ENCODE measurements at regions not wholly inside any gene's neighbourhood (a gene's known extent, or its start where the extent isn't known, plus 50 kb on each side); places are given as distances from the start of the nearest gene placed in this dataset.
"Not testable (repeated sequence)": the region's sequence is repeated elsewhere in the genome, so short reads cannot be mapped to it uniquely, and the experiment has no call there.

- TF ChIP-seq ZNF274 (IDR thresholded peaks at IDR 0.05; ENCODE audit: low read depth, low read length); SUZ12 (IDR thresholded peaks at IDR 0.05; ENCODE audit: extremely low read depth, insufficient read depth, insufficient read length): not testable (repeated sequence)
These were observed 365.8 kb downstream of the SPRY2 start for GRCh38 chr13:79974935-79975650.
